ENCODE measurements at regions not wholly inside any gene's neighbourhood (a gene's known extent, or its start where the extent isn't known, plus 50 kb on each side); places are given as distances from the start of the nearest gene placed in this dataset.

- intact Hi-C loops (cut with micrococcal nuclease): no loop called here
- no peak for ATAC-seq
- Histone ChIP-seq H3K4me3 (ENCODE audit: low read length) (no peak overlapping the region), H3K9me3 (ENCODE audit: control insufficient read depth in 2 of 3, low read length in 3 of 3) (no peaks in the 10 kb centered on the region), H3K27me3 (ENCODE audit: control insufficient read depth in 2 of 2, insufficient read depth in 2 of 2, low read length in 2 of 2) (no peaks in the 10 kb centered on the region), H3K27ac (ENCODE audit: low read depth, low read length) (no peak overlapping the region), H3K36me3 (ENCODE audit: control insufficient read depth in 2 of 3, insufficient read depth in 3 of 3, low read length in 3 of 3) (no peaks in the 10 kb centered on the region), H3K4me1 (ENCODE audit: control insufficient read depth in 2 of 2, insufficient read depth in 2 of 2, low read length in 2 of 2) (no peaks in the 10 kb centered on the region)
- H3K27ac Mint-ChIP-seq: no peak overlapping the region
- H3K27me3 Mint-ChIP-seq: peaks cover 0 to 23% (median 4%) of the 10 kb centered on the region in 5 donors
- no peak overlapping the region for H3K4me3 Mint-ChIP-seq
- peaks cover 0 to 3% (median 0%) of the 10 kb centered on the region in 7 donors for H3K4me1 Mint-ChIP-seq
- H3K36me3 Mint-ChIP-seq: no peaks in the 10 kb centered on the region
- peaks cover 0 to 5% (median 0%) of the 10 kb centered on the region in 11 donors for H3K9me3 Mint-ChIP-seq
- CTCF ChIA-PET: no interaction called here
- POLR2A ChIA-PET: no interaction called here
- DNase-seq: no peak
These were observed 91.9 kb upstream of the NEURL1B start for GRCh38 chr5:172548981-172549687.

- DNase-seq: no peak
- H3K27ac ChIP-seq (ENCODE audit: low read depth, low read length): no peak overlapping the region
- Mint-ChIP-seq H3K4me3 (no peak overlapping the region), H3K36me3 (no peaks in the 10 kb centered on the region), H3K27me3 (peaks cover 0 to 23% (median 6%) of the 10 kb centered on the region in 5 donors), H3K9me3 (peaks cover 0 to 5% (median 0%) of the 10 kb centered on the region in 11 donors), H3K27ac (no peak overlapping the region), H3K4me1 (peaks cover 0 to 3% (median 0%) of the 10 kb centered on the region in 7 donors)
- no peaks in the 10 kb centered on the region for H3K4me1 ChIP-seq (ENCODE audit: control insufficient read depth in 2 of 2, insufficient read depth in 2 of 2, low read length in 2 of 2)
- no peak overlapping the region for H3K4me3 ChIP-seq (ENCODE audit: low read length)
- no peaks in the 10 kb centered on the region for H3K27me3 ChIP-seq (ENCODE audit: control insufficient read depth in 2 of 2, insufficient read depth in 2 of 2, low read length in 2 of 2)
- no peaks in the 10 kb centered on the region for H3K36me3 ChIP-seq (ENCODE audit: control insufficient read depth in 2 of 3, insufficient read depth in 3 of 3, low read length in 3 of 3)
- CTCF ChIA-PET: no interaction called here
- H3K9me3 ChIP-seq (ENCODE audit: control insufficient read depth in 2 of 3, low read length in 3 of 3): no peaks in the 10 kb centered on the region
- ATAC-seq: no peak
- intact Hi-C loops (cut with micrococcal nuclease): no loop called here
- POLR2A ChIA-PET: no interaction called here
These were observed 92.7 kb upstream of the NEURL1B start for GRCh38 chr5:172548311-172548731.

DNA sequence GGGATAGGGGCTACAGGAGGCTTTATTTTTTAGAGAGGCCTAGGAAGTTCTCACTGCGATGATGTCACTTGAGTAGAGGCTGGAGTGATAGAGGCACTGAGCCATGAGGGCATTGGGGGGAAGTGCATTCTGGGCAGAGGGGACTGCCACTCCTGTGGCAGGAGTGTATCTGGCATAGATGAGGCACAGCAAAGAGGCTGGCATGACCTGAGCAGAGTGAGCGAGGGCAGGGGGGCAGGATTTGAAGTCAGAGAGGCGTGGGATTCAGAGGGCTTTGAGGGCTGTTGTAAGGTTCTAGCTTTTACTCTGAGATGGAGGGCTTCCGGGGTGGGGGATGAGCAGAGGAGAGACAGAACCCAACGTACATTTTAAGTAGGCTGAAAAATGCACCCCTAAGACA, 91.9 kb upstream of the SH3PXD2B start:
- peaks cover 0 to 23% (median 6%) of the 10 kb centered on the region in 5 donors for H3K27me3 Mint-ChIP-seq
- ChIA-PET POLR2A (no interaction called here), CTCF (no interaction called here)
- no peak overlapping the region for H3K4me3 Mint-ChIP-seq
- H3K27ac Mint-ChIP-seq: no peak overlapping the region
- no peaks in the 10 kb centered on the region for H3K9me3 ChIP-seq (ENCODE audit: control insufficient read depth in 2 of 3, low read length in 3 of 3)
- peaks cover 0 to 5% (median 0%) of the 10 kb centered on the region in 11 donors for H3K9me3 Mint-ChIP-seq
- H3K27me3 ChIP-seq (ENCODE audit: control insufficient read depth in 2 of 2, insufficient read depth in 2 of 2, low read length in 2 of 2): no peaks in the 10 kb centered on the region
- H3K36me3 Mint-ChIP-seq: no peaks in the 10 kb centered on the region
- intact Hi-C loops (cut with micrococcal nuclease): no loop called here
- no peak overlapping the region for H3K27ac ChIP-seq (ENCODE audit: low read depth, low read length)
- ATAC-seq: no peak
- H3K36me3 ChIP-seq (ENCODE audit: control insufficient read depth in 2 of 3, insufficient read depth in 3 of 3, low read length in 3 of 3): no peaks in the 10 kb centered on the region
- no peak for DNase-seq
- H3K4me1 Mint-ChIP-seq: no peaks in the 10 kb centered on the region
- no peaks in the 10 kb centered on the region for H3K4me1 ChIP-seq (ENCODE audit: control insufficient read depth in 2 of 2, insufficient read depth in 2 of 2, low read length in 2 of 2)
- H3K4me3 ChIP-seq (ENCODE audit: low read length): no peak overlapping the region

GRCh38 chr5:172545291-172545801, 91.0 kb upstream of the SH3PXD2B start:
- H3K4me1 ChIP-seq (ENCODE audit: control insufficient read depth in 2 of 2, insufficient read depth in 2 of 2, low read length in 2 of 2): no peaks in the 10 kb centered on the region
- Mint-ChIP-seq H3K27me3 (peaks cover 0 to 23% (median 6%) of the 10 kb centered on the region in 5 donors), H3K36me3 (no peaks in the 10 kb centered on the region), H3K27ac (no peak overlapping the region), H3K9me3 (peaks cover 0 to 5% (median 0%) of the 10 kb centered on the region in 11 donors), H3K4me3 (no peak overlapping the region), H3K4me1 (no peaks in the 10 kb centered on the region)
- DNase-seq (no peak), ATAC-seq (no peak)
- H3K27ac ChIP-seq (ENCODE audit: low read depth, low read length): no peak overlapping the region
- no peaks in the 10 kb centered on the region for H3K36me3 ChIP-seq (ENCODE audit: control insufficient read depth in 2 of 3, insufficient read depth in 3 of 3, low read length in 3 of 3)
- H3K9me3 ChIP-seq (ENCODE audit: control insufficient read depth in 2 of 3, low read length in 3 of 3): no peaks in the 10 kb centered on the region
- ChIA-PET CTCF (no interaction called here), POLR2A (no interaction called here)
- no peaks in the 10 kb centered on the region for H3K27me3 ChIP-seq (ENCODE audit: control insufficient read depth in 2 of 2, insufficient read depth in 2 of 2, low read length in 2 of 2)
- intact Hi-C loops (cut with micrococcal nuclease): no loop called here
- no peak overlapping the region for H3K4me3 ChIP-seq (ENCODE audit: low read length)

DNA sequence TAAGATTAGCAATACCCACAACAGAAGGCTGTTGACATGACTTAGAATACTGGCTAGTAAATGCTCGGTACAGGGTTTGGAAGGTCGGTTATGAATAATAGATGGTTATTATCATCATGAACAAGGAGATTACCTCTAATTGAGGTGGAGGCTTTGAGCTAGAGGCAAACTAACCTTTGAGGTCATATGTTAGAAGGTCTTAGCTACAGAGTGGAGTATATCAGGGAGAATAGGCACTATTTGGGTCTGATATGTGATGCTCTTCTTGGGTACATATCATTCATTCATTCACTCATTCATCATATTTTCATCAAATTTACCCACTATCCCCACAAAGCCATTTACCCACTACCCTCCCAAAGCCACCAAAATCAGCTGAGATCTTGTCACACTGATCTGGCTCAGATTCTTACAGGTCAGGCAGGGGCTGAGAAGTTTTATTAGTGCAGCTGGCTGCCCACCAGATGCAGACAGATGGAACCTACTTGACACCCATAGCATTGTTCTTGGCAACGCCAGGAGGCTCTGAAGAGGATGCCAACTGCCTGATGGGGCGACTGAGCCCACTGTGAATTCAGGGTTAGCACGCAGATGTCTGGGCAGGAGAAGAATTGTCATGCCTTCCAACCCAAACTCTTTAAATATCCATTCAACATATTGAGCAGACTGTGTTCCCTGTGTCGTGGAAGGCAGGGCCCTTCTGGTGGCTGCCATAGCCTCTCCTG, 90.2 kb upstream of the SH3PXD2B start:
- ATAC-seq (no peak), DNase-seq (no peak)
- no peaks in the 10 kb centered on the region for H3K27me3 ChIP-seq (ENCODE audit: control insufficient read depth in 2 of 2, insufficient read depth in 2 of 2, low read length in 2 of 2)
- no peak overlapping the region for H3K27ac ChIP-seq (ENCODE audit: low read depth, low read length)
- Mint-ChIP-seq H3K9me3 (peaks cover 0 to 5% (median 0%) of the 10 kb centered on the region in 11 donors), H3K27ac (no peak overlapping the region), H3K4me1 (no peaks in the 10 kb centered on the region), H3K36me3 (no peaks in the 10 kb centered on the region), H3K27me3 (peaks cover 0 to 23% (median 6%) of the 10 kb centered on the region in 5 donors), H3K4me3 (no peak overlapping the region)
- ChIA-PET POLR2A (no interaction called here), CTCF (no interaction called here)
- H3K4me1 ChIP-seq (ENCODE audit: control insufficient read depth in 2 of 2, insufficient read depth in 2 of 2, low read length in 2 of 2): no peaks in the 10 kb centered on the region
- intact Hi-C loops (cut with micrococcal nuclease): no loop called here
- no peaks in the 10 kb centered on the region for H3K36me3 ChIP-seq (ENCODE audit: control insufficient read depth in 2 of 3, insufficient read depth in 3 of 3, low read length in 3 of 3)
- H3K9me3 ChIP-seq (ENCODE audit: control insufficient read depth in 2 of 3, low read length in 3 of 3): no peaks in the 10 kb centered on the region
- H3K4me3 ChIP-seq (ENCODE audit: low read length): no peak overlapping the region

DNA sequence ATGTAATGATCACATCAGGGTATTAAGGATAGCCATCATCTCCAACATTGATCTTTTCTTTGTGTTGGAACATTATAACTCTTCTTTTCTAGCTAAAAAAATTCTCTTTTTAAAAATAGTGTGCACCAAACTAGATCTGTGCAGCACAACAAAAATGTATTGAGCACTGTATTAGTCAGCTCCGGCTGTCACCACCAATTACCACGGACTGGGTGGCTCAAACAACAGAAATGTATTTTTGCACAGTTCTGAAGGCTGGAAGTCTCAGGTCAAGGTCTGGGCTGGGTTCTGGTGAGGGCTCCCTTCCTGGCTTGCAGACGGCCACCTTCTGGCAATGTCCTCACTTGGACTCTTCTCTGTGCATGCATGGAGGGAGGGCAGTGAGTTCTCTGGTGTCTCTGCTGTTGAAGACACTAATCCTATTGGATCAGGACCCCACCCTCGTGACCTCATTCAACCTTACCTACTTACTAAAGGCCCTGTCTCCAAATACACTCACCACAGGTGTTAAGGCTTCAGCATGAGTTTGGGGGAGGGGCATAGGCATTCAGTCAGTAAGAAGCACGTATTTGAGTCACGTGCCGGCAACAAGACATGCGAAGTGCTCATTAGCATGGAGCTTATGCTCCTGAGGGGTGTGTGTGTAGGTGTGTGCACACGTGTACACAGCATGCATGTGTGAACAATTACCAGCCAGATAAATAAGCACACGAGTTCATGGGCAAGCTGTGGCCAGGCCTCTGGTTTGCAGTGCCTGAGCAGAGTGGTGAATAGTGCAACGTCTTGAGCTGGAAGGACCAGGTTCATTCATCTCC, 89.4 kb upstream of the SH3PXD2B start:
- DNase-seq: no peak

More for the DNA sequence above, 89.4 kb upstream of the SH3PXD2B start:
- Histone ChIP-seq H3K27ac (ENCODE audit: low read depth, low read length) (no peak overlapping the region), H3K4me1 (ENCODE audit: control insufficient read depth in 2 of 2, insufficient read depth in 2 of 2, low read length in 2 of 2) (no peaks in the 10 kb centered on the region), H3K4me3 (ENCODE audit: low read length) (no peak overlapping the region), H3K36me3 (ENCODE audit: control insufficient read depth in 2 of 3, insufficient read depth in 3 of 3, low read length in 3 of 3) (no peaks in the 10 kb centered on the region), H3K27me3 (ENCODE audit: control insufficient read depth in 2 of 2, insufficient read depth in 2 of 2, low read length in 2 of 2) (no peaks in the 10 kb centered on the region), H3K9me3 (ENCODE audit: control insufficient read depth in 2 of 3, low read length in 3 of 3) (no peaks in the 10 kb centered on the region)
- ChIA-PET CTCF (no interaction called here), POLR2A (no interaction called here)
- no peak overlapping the region for H3K4me3 Mint-ChIP-seq
- no peaks in the 10 kb centered on the region for H3K4me1 Mint-ChIP-seq
- peak; percentile 22 for ATAC-seq
- peaks cover 0 to 23% (median 6%) of the 10 kb centered on the region in 5 donors for H3K27me3 Mint-ChIP-seq
- peaks cover 0 to 5% (median 0%) of the 10 kb centered on the region in 11 donors for H3K9me3 Mint-ChIP-seq
- intact Hi-C loops (cut with micrococcal nuclease): no loop called here
- H3K27ac Mint-ChIP-seq: no peak overlapping the region
- no peaks in the 10 kb centered on the region for H3K36me3 Mint-ChIP-seq

Data from naive thymus-derived CD4-positive, alpha-beta T cell (primary cell).